IMR-90 (cell line): ENCODE measurements at regions not wholly inside any gene's neighbourhood (a gene's known extent, or its start where the extent isn't known, plus 50 kb on each side); places are given as distances from the start of the nearest gene placed in this dataset.

ENCODE experiments used
- ATAC-seq: fragments of 200-7000 bp; cut with Tn5 transposase; 2 replicates; pipeline ENCODE4 v1.9.1; 2020; ENCODE audit warnings: low read depth, mild to moderate bottlenecking, moderate library complexity
- BruUV-seq: library from RNA; stranded (reverse); fragments of 400-500 nt; replicated peaks from 2 replicates; lab custom pipeline; 2021; lab: Mats Ljungman, UMichigan
- CTCF ChIA-PET: fragments of 300-600 bp; formaldehyde crosslinking; extraction: SDS; loops from one replicate; lab custom pipeline; 2021; ENCODE audit warnings: antibody characterized with exemption; lab: Yijun Ruan, JAX
- POLR2A ChIA-PET: fragments of 300-600 bp; sonication (Branson Sonifier 250); formaldehyde crosslinking; loops from one replicate; lab custom pipeline; 2022; ENCODE audit warnings: antibody characterized with exemption; ENCODE audit not compliant: unreplicated experiment; lab: Charles Lee
- DNase-seq: peaks from one replicate; pipeline ENCODE4 v3.0.0; 2013
- H2AFZ ChIP-seq: replicated peaks from 2 replicates; pipeline ENCODE3; 2013; ENCODE audit warnings: low read length, mild to moderate bottlenecking; ENCODE audit not compliant: poor library complexity
- H2AK5ac ChIP-seq: 2 replicates; pipeline ENCODE4 v1.6.1; 2013; ENCODE audit warnings: low read depth, low read length, inconsistent platforms
- H2AK9ac ChIP-seq: replicated peaks from 2 replicates; pipeline ENCODE3; 2013; ENCODE audit warnings: mild to moderate bottlenecking, low read depth, low read length, moderate library complexity; ENCODE audit not compliant: poor library complexity
- H2BK120ac ChIP-seq: 2 replicates; pipeline ENCODE4 v1.6.1; 2013; ENCODE audit warnings: low read depth, low read length, inconsistent platforms
- H2BK15ac ChIP-seq: 3 replicates; pipeline ENCODE4 v1.6.1; 2013; ENCODE audit warnings: low read depth, low read length, inconsistent platforms
- H2BK20ac ChIP-seq: 2 replicates; pipeline ENCODE4 v1.6.1; 2013; ENCODE audit warnings: low read depth, mild to moderate bottlenecking, inconsistent platforms, low read length, moderate library complexity
- H2BK5ac ChIP-seq: 2 replicates; pipeline ENCODE4 v1.6.1; 2013; ENCODE audit warnings: mild to moderate bottlenecking, low read depth, low read length, inconsistent platforms; ENCODE audit not compliant: poor library complexity, severe bottlenecking
- H3K14ac ChIP-seq: replicated peaks from 2 replicates; pipeline ENCODE4 v1.6.1; 2013; ENCODE audit warnings: low read depth, low read length, inconsistent platforms
- H3K18ac ChIP-seq: 2 replicates; pipeline ENCODE4 v1.6.1; 2013; ENCODE audit warnings: low read depth, low read length, control low read depth
- H3K23ac ChIP-seq: 2 replicates; pipeline ENCODE4 v1.6.1; 2013; ENCODE audit warnings: low read depth, low read length, inconsistent platforms
- H3K27ac ChIP-seq: 2 replicates; pipeline ENCODE4 v1.5.1; 2013; ENCODE audit warnings: mild to moderate bottlenecking, control low read depth, low read length; ENCODE audit not compliant: insufficient read depth
- H3K27me3 ChIP-seq: 2 replicates; pipeline ENCODE4 v1.6.1; 2013; ENCODE audit warnings: low read length; ENCODE audit not compliant: control insufficient read depth, insufficient read depth
- H3K36me3 ChIP-seq: 2 replicates; pipeline ENCODE4 v1.6.1; 2013; ENCODE audit warnings: low read length, mixed read lengths; ENCODE audit not compliant: control insufficient read depth, insufficient read depth
- H3K4ac ChIP-seq: 2 replicates; pipeline ENCODE4 v1.6.1; 2013; ENCODE audit warnings: low read depth, low read length, inconsistent platforms
- H3K4me1 ChIP-seq: 2 replicates; pipeline ENCODE4 v1.6.1; 2013; ENCODE audit warnings: low read length, mixed read lengths; ENCODE audit not compliant: control insufficient read depth, insufficient read depth
- H3K4me2 ChIP-seq: 2 replicates; pipeline ENCODE4 v1.6.1; 2013; ENCODE audit warnings: low read depth, mild to moderate bottlenecking, control low read depth, low read length, moderate library complexity
- H3K4me3 ChIP-seq: 2 replicates; pipeline ENCODE4 v1.5.1; 2013; ENCODE audit warnings: low read depth, mild to moderate bottlenecking, control low read depth, low read length, moderate library complexity; ENCODE audit not compliant: insufficient read depth
- H3K56ac ChIP-seq: 2 replicates; pipeline ENCODE4 v1.6.1; 2013; ENCODE audit warnings: low read length, inconsistent platforms; ENCODE audit not compliant: insufficient read depth; ENCODE audit errors: extremely low read depth
- H3K79me1 ChIP-seq, 2 experiments: 2 replicates each; pipeline ENCODE4 v1.6.1; 2013; ENCODE audit warnings: low read length in 2 of 2, inconsistent platforms in 1 of 2, low read depth in 1 of 2
- H3K9ac ChIP-seq: 2 replicates; pipeline ENCODE4 v1.6.1; 2013; ENCODE audit warnings: low read depth, low read length, control low read depth
- H3K9me1 ChIP-seq: 2 replicates; pipeline ENCODE4 v1.6.1; 2013; ENCODE audit warnings: low read length, inconsistent platforms; ENCODE audit not compliant: insufficient read depth
- H3K9me3 ChIP-seq: 2 replicates; pipeline ENCODE4 v1.6.1; 2013; ENCODE audit warnings: low read length; ENCODE audit not compliant: control insufficient read depth, insufficient read depth
- H4K20me1 ChIP-seq: 2 replicates; pipeline ENCODE4 v1.6.1; 2013; ENCODE audit warnings: low read length, inconsistent platforms; ENCODE audit not compliant: insufficient read depth
- H4K5ac ChIP-seq: 2 replicates; pipeline ENCODE4 v1.6.1; 2013; ENCODE audit warnings: mild to moderate bottlenecking, low read depth, low read length, control low read depth
- H4K8ac ChIP-seq, 2 experiments: 2 replicates each; pipeline ENCODE4 v1.6.1; 2013; ENCODE audit warnings: low read depth in 2 of 2, low read length in 2 of 2, control low read depth in 1 of 2, inconsistent platforms in 1 of 2
- H4K91ac ChIP-seq: 2 replicates; pipeline ENCODE4 v1.6.1; 2013; ENCODE audit warnings: low read depth, low read length, inconsistent platforms; ENCODE audit not compliant: insufficient read depth
- FOS ChIP-seq: fragments of 150-350 bp; IDR thresholded peaks from 2 replicates; pipeline ENCODE4 v1.6.1; 2016; ENCODE audit warnings: low read depth, low read length
- MAZ ChIP-seq: IDR thresholded peaks from 2 replicates; pipeline ENCODE4 v1.6.1; 2012; ENCODE audit warnings: low read depth, mild to moderate bottlenecking, low read length, improper control_type of control experiment, moderate library complexity, borderline replicate concordance
- POLR2A ChIP-seq: IDR thresholded peaks from 2 replicates; pipeline ENCODE4 v1.6.1; 2012; ENCODE audit warnings: mild to moderate bottlenecking, low read depth, low read length
- RAD21 ChIP-seq: IDR thresholded peaks from 2 replicates; pipeline ENCODE4 v1.6.1; 2012; ENCODE audit warnings: low read length, improper control_type of control experiment
- RCOR1 ChIP-seq: IDR thresholded peaks from 2 replicates; pipeline ENCODE4 v1.6.1; 2012; ENCODE audit warnings: mild to moderate bottlenecking, low read length, improper control_type of control experiment; ENCODE audit not compliant: insufficient replicate concordance
- RFX5 ChIP-seq: IDR thresholded peaks from 2 replicates; pipeline ENCODE4 v1.8.0; 2012; ENCODE audit warnings: low read depth, mild to moderate bottlenecking, low read length, moderate library complexity
- SMC3 ChIP-seq: fragments of 150-350 bp; IDR thresholded peaks from 2 replicates; pipeline ENCODE4 v1.6.1; 2016; ENCODE audit warnings: low read depth, mild to moderate bottlenecking, antibody characterized with exemption, low read length, moderate library complexity
- USF2 ChIP-seq: fragments of 150-350 bp; IDR thresholded peaks from 2 replicates; pipeline ENCODE4 v1.6.1; 2017; ENCODE audit warnings: mild to moderate bottlenecking, antibody characterized with exemption, low read length, low read depth
- WGBS, 2 experiments: methylation state at CpG; one replicate each; pipeline versions ENCODE4 v1.1.5 to v1.1.7; 2013; ENCODE audit warnings: missing lambda C conversion rate in 2 of 2; ENCODE audit not compliant: insufficient read length in 1 of 2; ENCODE audit errors: extremely low coverage in 2 of 2; 5-methylcytosine and 5-hydroxymethylcytosine counted together
- dilution Hi-C: fragments of 300-500 bp; cut with HindIII; formaldehyde crosslinking; loops from one replicate; pipeline ENCODE4 v1.14.3; 2018; ENCODE audit warnings: low sequenced_read_pairs; ENCODE audit not compliant: unreplicated experiment
- in situ Hi-C: fragments of 300-500 bp; cut with MboI; formaldehyde crosslinking; loops from 3 replicates; pipeline ENCODE4 v1.14.3; 2019; ENCODE audit warnings: low sequenced_read_pairs, inconsistent platforms, mixed read lengths
- intact Hi-C: fragments of 100-400 bp; cut with micrococcal nuclease; formaldehyde crosslinking; loops from 2 replicates; pipeline ENCODE4 v1.10.0; 2022
- TF ChIP-seq, protein P1 (sequence below): fragments of 150-350 bp; IDR thresholded peaks from 2 replicates; pipeline ENCODE4 v1.6.1; 2016; ENCODE audit warnings: low read depth, mild to moderate bottlenecking, low read length, moderate library complexity, borderline replicate concordance

DNA sequence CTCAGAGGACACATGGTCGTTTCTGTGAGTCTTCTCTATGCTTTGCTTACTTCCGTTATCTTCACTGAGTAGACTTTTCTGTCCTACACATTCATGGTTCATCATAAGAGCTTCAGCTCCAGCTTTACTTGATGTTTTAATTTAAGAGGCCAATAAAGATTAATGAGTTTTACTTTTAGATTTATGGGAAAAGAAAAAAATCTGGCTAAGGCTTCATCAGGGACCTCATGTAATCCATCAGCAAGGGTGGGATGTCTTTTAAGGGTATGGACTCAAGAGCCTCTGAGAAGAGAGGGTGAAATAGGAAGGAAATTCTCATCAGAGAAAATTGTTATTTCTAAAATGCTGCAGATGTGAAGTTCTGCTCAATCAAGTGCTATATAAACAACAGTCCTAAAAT lies 963.0 kb upstream of the RAG2 start:
- no peak for ATAC-seq
- dilution Hi-C loops: no loop called here
- intact Hi-C loops: no loop called here

More for the DNA sequence above, 963.0 kb upstream of the RAG2 start:
- Histone ChIP-seq H3K4me3 (no peak overlapping the region), H3K27ac (no peak overlapping the region), H3K23ac (no peak overlapping the region), H3K14ac (no peak overlapping the region), H3K9ac (no peak overlapping the region), H3K4ac (no peak overlapping the region), H2BK120ac (no peak overlapping the region), H3K27me3 (no peaks in the 10 kb centered on the region), H4K8ac (no peak overlapping the region), H3K79me1 (no peaks in the 10 kb centered on the region), H2AK9ac (no peak overlapping the region), H3K9me1 (no peaks in the 10 kb centered on the region), H4K91ac (no peak overlapping the region), H3K56ac (no peak overlapping the region), H2BK20ac (no peak overlapping the region), H3K4me1 (no peaks in the 10 kb centered on the region), H3K4me2 (no peak overlapping the region), H3K18ac (no peak overlapping the region), H2BK15ac (no peak overlapping the region), H2AK5ac (no peak overlapping the region), H2AFZ (no peak overlapping the region), H4K20me1 (no peaks in the 10 kb centered on the region), H3K9me3 (no peaks in the 10 kb centered on the region), H4K5ac (no peak overlapping the region), H2BK5ac (no peak overlapping the region), H3K36me3 (no peaks in the 10 kb centered on the region)
- TF ChIP-seq, protein P1, sequence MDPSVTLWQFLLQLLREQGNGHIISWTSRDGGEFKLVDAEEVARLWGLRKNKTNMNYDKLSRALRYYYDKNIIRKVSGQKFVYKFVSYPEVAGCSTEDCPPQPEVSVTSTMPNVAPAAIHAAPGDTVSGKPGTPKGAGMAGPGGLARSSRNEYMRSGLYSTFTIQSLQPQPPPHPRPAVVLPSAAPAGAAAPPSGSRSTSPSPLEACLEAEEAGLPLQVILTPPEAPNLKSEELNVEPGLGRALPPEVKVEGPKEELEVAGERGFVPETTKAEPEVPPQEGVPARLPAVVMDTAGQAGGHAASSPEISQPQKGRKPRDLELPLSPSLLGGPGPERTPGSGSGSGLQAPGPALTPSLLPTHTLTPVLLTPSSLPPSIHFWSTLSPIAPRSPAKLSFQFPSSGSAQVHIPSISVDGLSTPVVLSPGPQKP: no peak
- TF ChIP-seq RCOR1: no peak
- no peak for TF ChIP-seq POLR2A
- no peak for TF ChIP-seq RAD21
- TF ChIP-seq USF2: no peak
- no peak for TF ChIP-seq SMC3
- TF ChIP-seq FOS: no peak
- no peak for TF ChIP-seq MAZ
- no peak for TF ChIP-seq RFX5
- CTCF ChIA-PET: no interaction called here
- POLR2A ChIA-PET: no interaction called here
- DNase-seq: no peak
- no TSS peak for BruUV-seq
- 40% methylated on average over 1 of the region's 2 CpGs; no CpG with 5 or more reads in 1 of the 2 experiments for WGBS, 2 experiments
- in situ Hi-C loops: no loop called here
